GM21529 (cell line): ENCODE measurements at regions not wholly inside any gene's neighbourhood (a gene's known extent, or its start where the extent isn't known, plus 50 kb on each side); places are given as distances from the start of the nearest gene placed in this dataset.

Source experiments
- ATAC-seq: cut with Tn5 transposase; IDR thresholded peaks from one replicate; pipeline ENCODE4 v1.9.1; 2021; ENCODE audit not compliant: unreplicated experiment

- no peak for ATAC-seq
Measured at GRCh38 chr3:177946936-177947335, 589.3 kb upstream of the KCNMB2 start.

- no peak for ATAC-seq
Measured at GRCh38 chr3:177947901-177948300, 588.3 kb upstream of the KCNMB2 start.

- no peak for ATAC-seq
Measured at GRCh38 chr3:177948716-177949425, 587.4 kb upstream of the KCNMB2 start.

- ATAC-seq, result no peak
Measured at GRCh38 chr3:177959188-177959587, 577.0 kb upstream of the KCNMB2 start.

GRCh38 chr3:177960014-177960413 is 576.2 kb upstream of the KCNMB2 start:
- no peak for ATAC-seq

GRCh38 chr3:177960722-177961121 is 575.5 kb upstream of the KCNMB2 start:
- no peak for ATAC-seq

GRCh38 chr3:177961784-177962183 is 574.5 kb upstream of the KCNMB2 start:
- ATAC-seq, result no peak

GRCh38 chr3:177966493-177966892 is 569.7 kb upstream of the KCNMB2 start:
- no peak for ATAC-seq

- no peak for ATAC-seq
Measured at GRCh38 chr3:177968891-177969290, 567.3 kb upstream of the KCNMB2 start.

- ATAC-seq, result no peak
Measured at GRCh38 chr3:177973241-177973840, 562.9 kb upstream of the KCNMB2 start.

- no peak for ATAC-seq
Measured at GRCh38 chr3:177976241-177976640, 560.0 kb upstream of the KCNMB2 start.

GRCh38 chr3:177976866-177977265 is 559.4 kb upstream of the KCNMB2 start:
- ATAC-seq, result no peak

GRCh38 chr3:177977381-177978158 is 558.7 kb upstream of the KCNMB2 start:
- ATAC-seq, result no peak

GRCh38 chr3:177978946-177979345 is 557.3 kb upstream of the KCNMB2 start:
- ATAC-seq, result no peak

- no peak for ATAC-seq
Measured at GRCh38 chr3:177979703-177980102, 556.5 kb upstream of the KCNMB2 start.

- ATAC-seq, result peak; percentile 38
Measured at GRCh38 chr3:177981576-177981975, 554.7 kb upstream of the KCNMB2 start.

- peak; percentile 50 for ATAC-seq
Measured at GRCh38 chr3:177982034-177982433, 554.2 kb upstream of the KCNMB2 start.

GRCh38 chr3:177983320-177983719 is 552.9 kb upstream of the KCNMB2 start:
- ATAC-seq, result no peak

GRCh38 chr3:177992993-177993970 is 543.0 kb upstream of the KCNMB2 start:
- no peak for ATAC-seq

GRCh38 chr3:177994976-177995375 is 541.3 kb upstream of the KCNMB2 start:
- no peak for ATAC-seq
